GM20000 (cell line): ENCODE measurements at regions not wholly inside any gene's neighbourhood (a gene's known extent, or its start where the extent isn't known, plus 50 kb on each side); places are given as distances from the start of the nearest gene placed in this dataset.

Source experiments
- DNase-seq: peaks from one replicate; pipeline ENCODE4 v3.0.0; 2012; ENCODE audit warnings: low spot score
- CTCF ChIP-seq: IDR thresholded peaks from 2 replicates; pipeline ENCODE4 v1.5.1; 2012; ENCODE audit warnings: mild to moderate bottlenecking, control low read depth; ENCODE audit errors: extremely low read depth, missing control alignments

GRCh38 chr6:45815466-45816125 is 200.1 kb downstream of the CLIC5 start:
- no peak for DNase-seq
- TF ChIP-seq CTCF = no peak

GRCh38 chr6:45814772-45815171 is 200.9 kb downstream of the CLIC5 start:
- no peak for DNase-seq
- no peak for TF ChIP-seq CTCF

- TF ChIP-seq CTCF = no peak
- no peak for DNase-seq
Measured at GRCh38 chr6:45813943-45814342, 201.7 kb downstream of the CLIC5 start.

GRCh38 chr6:45812922-45813321 is 202.7 kb downstream of the CLIC5 start:
- no peak for DNase-seq
- TF ChIP-seq CTCF = no peak

- TF ChIP-seq CTCF = no peak
- DNase-seq = no peak
Measured at GRCh38 chr6:45808917-45809316, 206.7 kb downstream of the CLIC5 start.

- DNase-seq = no peak
Measured at GRCh38 chr6:45808042-45808645, 207.5 kb downstream of the CLIC5 start.

More at GRCh38 chr6:45808042-45808645, 207.5 kb downstream of the CLIC5 start:
- no peak for TF ChIP-seq CTCF
